Endothelial cell of umbilical vein (primary cell): ENCODE measurements at regions not wholly inside any gene's neighbourhood (a gene's known extent, or its start where the extent isn't known, plus 50 kb on each side); places are given as distances from the start of the nearest gene placed in this dataset.

Experiments used
- POLR2AphosphoS5 ChIP-seq: IDR thresholded peaks from 2 replicates; pipeline ENCODE4 v1.6.1; 2012; ENCODE audit warnings: low read depth, mild to moderate bottlenecking, control low read depth, low read length, moderate library complexity; ENCODE audit not compliant: insufficient read depth
- TF ChIP-seq, protein P1 (sequence below), 2 donors: IDR thresholded peaks; 1 replicate in 1 of 2; 2 replicates in 1 of 2; pipeline ENCODE4 v1.5.1; 2011; ENCODE audit warnings: low read length in 2 of 2, mild to moderate bottlenecking in 2 of 2, moderate library complexity in 2 of 2, control low read depth in 1 of 2, inconsistent platforms in 1 of 2, low read depth in 1 of 2; ENCODE audit not compliant: insufficient read depth in 1 of 2; ENCODE audit errors: extremely low read depth in 1 of 2

DNA sequence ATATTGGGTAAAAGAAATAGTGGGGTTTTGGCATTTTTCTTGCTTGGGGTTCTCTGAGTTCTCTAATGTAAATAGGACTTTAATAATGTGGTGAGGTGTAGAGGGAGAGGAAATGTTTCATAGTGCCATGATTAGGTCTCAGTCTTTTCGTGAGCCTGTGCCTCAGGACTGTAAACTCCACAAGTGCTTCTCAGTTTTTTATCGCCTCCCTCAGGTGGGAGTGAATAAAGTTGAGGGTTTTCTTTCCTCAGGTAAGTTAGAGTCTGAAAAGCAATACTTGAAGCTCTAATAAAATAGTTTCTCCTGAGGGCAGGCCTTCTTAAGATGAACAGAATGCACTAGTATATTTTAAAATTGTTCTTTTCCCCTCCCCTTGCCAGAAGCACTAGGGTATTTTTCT is 243.1 kb upstream of the SETBP1 start:
- TF ChIP-seq, protein P1, sequence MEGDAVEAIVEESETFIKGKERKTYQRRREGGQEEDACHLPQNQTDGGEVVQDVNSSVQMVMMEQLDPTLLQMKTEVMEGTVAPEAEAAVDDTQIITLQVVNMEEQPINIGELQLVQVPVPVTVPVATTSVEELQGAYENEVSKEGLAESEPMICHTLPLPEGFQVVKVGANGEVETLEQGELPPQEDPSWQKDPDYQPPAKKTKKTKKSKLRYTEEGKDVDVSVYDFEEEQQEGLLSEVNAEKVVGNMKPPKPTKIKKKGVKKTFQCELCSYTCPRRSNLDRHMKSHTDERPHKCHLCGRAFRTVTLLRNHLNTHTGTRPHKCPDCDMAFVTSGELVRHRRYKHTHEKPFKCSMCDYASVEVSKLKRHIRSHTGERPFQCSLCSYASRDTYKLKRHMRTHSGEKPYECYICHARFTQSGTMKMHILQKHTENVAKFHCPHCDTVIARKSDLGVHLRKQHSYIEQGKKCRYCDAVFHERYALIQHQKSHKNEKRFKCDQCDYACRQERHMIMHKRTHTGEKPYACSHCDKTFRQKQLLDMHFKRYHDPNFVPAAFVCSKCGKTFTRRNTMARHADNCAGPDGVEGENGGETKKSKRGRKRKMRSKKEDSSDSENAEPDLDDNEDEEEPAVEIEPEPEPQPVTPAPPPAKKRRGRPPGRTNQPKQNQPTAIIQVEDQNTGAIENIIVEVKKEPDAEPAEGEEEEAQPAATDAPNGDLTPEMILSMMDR (IDR thresholded peaks at IDR 0.05; ENCODE audit: extremely low read depth in 1 of 2, insufficient read depth in 1 of 2, low read depth in 1 of 2, low read length in 2 of 2): no peak
- no peak for TF ChIP-seq POLR2AphosphoS5
